PFSK-1 (cell line): ENCODE measurements at regions not wholly inside any gene's neighbourhood (a gene's known extent, or its start where the extent isn't known, plus 50 kb on each side); places are given as distances from the start of the nearest gene placed in this dataset.

Source experiments
- FOXP2 ChIP-seq: optimal IDR thresholded peaks from 2 replicates; pipeline ENCODE3; 2011; ENCODE audit warnings: borderline replicate concordance, control low read depth, inconsistent platforms; ENCODE audit not compliant: insufficient read depth; ENCODE audit errors: extremely low read length, extremely low read depth
- POLR2AphosphoS5 ChIP-seq: IDR thresholded peaks from 2 replicates; pipeline ENCODE4 v1.6.1; 2012; ENCODE audit warnings: low read depth, mild to moderate bottlenecking, control low read depth, low read length, moderate library complexity
- SIN3A ChIP-seq: IDR thresholded peaks from 2 replicates; pipeline ENCODE4 v1.6.1; 2012; ENCODE audit warnings: mild to moderate bottlenecking, low read length, moderate library complexity, borderline replicate concordance; ENCODE audit not compliant: insufficient read depth
- TAF1 ChIP-seq: IDR thresholded peaks from 2 replicates; pipeline ENCODE4 v1.6.1; 2012; ENCODE audit warnings: low read length, control low read depth, borderline replicate concordance; ENCODE audit not compliant: insufficient read depth
- TF ChIP-seq, protein P1 (sequence below), 2 experiments: IDR thresholded peaks; 2 replicates each; pipeline versions ENCODE4 v1.6.1 to v1.8.0; 2011 to 2012; ENCODE audit warnings: low read depth in 2 of 2, low read length in 2 of 2, control low read depth in 1 of 2, inconsistent platforms in 1 of 2, mild to moderate bottlenecking in 1 of 2, moderate library complexity in 1 of 2; ENCODE audit not compliant: insufficient read depth in 1 of 2

DNA sequence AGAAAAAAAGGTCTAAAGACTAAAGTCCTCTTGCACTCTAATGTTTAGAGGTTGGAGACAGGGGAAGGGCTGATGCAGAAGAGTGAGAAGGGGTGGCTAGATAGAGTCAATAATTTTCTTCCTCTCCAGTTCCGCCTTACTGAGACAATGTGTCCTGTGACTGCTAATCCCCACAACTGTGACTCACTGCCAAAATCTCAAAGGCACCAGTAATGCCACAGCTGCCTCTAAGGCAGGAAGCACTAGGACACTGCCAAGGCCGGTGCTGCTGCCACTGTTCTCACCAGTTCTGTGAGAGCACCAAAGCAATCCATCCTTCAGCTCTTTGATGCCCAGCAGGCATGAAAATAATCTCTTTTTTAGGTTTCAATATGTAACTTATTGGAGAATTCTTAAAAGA is 701.9 kb upstream of the MAP3K7 start:
- TF ChIP-seq TAF1 (no peak), SIN3A (no peak), POLR2AphosphoS5 (no peak), FOXP2 (no peak)
- TF ChIP-seq, protein P1, sequence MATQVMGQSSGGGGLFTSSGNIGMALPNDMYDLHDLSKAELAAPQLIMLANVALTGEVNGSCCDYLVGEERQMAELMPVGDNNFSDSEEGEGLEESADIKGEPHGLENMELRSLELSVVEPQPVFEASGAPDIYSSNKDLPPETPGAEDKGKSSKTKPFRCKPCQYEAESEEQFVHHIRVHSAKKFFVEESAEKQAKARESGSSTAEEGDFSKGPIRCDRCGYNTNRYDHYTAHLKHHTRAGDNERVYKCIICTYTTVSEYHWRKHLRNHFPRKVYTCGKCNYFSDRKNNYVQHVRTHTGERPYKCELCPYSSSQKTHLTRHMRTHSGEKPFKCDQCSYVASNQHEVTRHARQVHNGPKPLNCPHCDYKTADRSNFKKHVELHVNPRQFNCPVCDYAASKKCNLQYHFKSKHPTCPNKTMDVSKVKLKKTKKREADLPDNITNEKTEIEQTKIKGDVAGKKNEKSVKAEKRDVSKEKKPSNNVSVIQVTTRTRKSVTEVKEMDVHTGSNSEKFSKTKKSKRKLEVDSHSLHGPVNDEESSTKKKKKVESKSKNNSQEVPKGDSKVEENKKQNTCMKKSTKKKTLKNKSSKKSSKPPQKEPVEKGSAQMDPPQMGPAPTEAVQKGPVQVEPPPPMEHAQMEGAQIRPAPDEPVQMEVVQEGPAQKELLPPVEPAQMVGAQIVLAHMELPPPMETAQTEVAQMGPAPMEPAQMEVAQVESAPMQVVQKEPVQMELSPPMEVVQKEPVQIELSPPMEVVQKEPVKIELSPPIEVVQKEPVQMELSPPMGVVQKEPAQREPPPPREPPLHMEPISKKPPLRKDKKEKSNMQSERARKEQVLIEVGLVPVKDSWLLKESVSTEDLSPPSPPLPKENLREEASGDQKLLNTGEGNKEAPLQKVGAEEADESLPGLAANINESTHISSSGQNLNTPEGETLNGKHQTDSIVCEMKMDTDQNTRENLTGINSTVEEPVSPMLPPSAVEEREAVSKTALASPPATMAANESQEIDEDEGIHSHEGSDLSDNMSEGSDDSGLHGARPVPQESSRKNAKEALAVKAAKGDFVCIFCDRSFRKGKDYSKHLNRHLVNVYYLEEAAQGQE (IDR thresholded peaks at IDR 0.05; ENCODE audit: insufficient read depth in 1 of 2, low read depth in 2 of 2, low read length in 2 of 2): no peak

DNA sequence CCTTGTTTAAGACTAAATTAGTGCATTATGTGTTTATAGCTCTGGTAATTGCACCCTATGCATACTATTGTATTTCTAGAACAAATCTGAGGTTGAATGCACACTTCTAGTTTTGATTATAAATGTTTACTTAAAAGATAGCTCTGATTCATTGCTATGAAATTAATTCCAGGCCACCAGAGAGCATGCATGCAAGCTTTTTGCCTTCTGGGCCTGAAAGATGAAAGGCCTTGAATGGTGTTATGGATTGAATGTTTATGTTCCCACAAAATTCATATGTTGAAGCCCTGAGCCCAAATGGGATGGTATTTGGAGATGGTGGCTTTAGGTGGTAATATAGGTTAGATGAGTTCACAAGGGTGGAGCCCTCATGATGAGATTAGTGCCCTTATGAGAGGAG is 695.0 kb upstream of the MAP3K7 start:
- TF ChIP-seq FOXP2: no peak
- TF ChIP-seq TAF1: no peak
- no peak for TF ChIP-seq POLR2AphosphoS5
- TF ChIP-seq, protein P1 (IDR thresholded peaks at IDR 0.05; ENCODE audit: insufficient read depth in 1 of 2, low read depth in 2 of 2, low read length in 2 of 2): no peak
- no peak for TF ChIP-seq SIN3A

DNA sequence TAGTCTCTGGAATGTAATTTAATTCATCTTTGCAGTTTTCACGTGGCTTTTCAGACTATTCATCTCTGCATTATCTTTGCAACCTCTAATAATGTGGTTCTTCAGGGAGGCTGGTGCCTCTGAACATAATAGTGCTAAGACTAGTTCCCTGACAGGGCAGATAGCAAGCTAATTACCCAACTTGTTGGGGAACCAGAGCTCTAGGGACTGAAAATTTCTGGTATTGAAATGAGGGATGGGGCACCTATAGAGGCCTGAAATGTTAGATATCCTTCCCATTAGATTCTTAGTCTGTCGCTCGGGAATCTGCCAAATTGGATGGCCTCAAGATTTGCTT is 693.6 kb upstream of the MAP3K7 start:
- TF ChIP-seq TAF1 (no peak), POLR2AphosphoS5 (no peak), FOXP2 (no peak), SIN3A (no peak)
- TF ChIP-seq, protein P1 (IDR thresholded peaks at IDR 0.05; ENCODE audit: insufficient read depth in 1 of 2, low read depth in 2 of 2, low read length in 2 of 2): no peak

DNA sequence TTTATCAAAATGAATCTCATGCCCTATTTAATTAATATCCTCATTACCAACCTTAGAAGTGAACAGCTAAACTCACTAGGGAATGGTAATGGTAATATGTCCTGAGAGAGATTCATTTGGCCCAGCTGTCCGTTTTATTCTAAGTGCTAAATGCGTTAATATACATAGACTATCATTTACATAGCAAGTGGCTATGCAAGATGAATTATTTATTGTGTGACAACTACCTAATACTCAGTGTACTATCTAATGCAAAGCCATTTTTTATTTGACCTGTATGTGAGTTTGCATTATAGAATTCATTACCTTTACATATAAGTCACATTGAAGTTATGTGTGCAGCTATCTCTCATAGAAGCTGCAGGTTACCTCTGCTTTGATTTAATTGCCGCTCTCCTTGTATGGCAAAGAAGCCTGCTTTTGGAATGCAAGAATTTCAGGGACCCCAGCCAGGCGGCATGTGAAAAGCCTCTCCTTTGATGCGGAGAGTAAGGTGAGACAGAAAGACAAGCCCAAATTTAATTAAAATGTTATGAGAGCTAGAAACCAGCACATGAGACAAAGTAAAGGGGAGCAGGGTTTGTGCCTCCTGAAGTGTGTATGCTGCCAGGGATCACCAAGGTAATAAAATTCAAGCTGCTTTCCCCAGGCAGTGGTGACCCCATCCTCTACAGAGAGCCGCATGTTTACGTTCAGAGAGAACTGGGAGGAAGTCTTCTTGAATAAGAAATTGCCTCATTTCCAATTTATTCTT is 693.0 kb upstream of the MAP3K7 start:
- TF ChIP-seq, protein P1 (IDR thresholded peaks at IDR 0.05; ENCODE audit: insufficient read depth in 1 of 2, low read depth in 2 of 2, low read length in 2 of 2): no peak
- no peak for TF ChIP-seq POLR2AphosphoS5
- TF ChIP-seq FOXP2: no peak
- TF ChIP-seq SIN3A: no peak
- TF ChIP-seq TAF1: no peak

DNA sequence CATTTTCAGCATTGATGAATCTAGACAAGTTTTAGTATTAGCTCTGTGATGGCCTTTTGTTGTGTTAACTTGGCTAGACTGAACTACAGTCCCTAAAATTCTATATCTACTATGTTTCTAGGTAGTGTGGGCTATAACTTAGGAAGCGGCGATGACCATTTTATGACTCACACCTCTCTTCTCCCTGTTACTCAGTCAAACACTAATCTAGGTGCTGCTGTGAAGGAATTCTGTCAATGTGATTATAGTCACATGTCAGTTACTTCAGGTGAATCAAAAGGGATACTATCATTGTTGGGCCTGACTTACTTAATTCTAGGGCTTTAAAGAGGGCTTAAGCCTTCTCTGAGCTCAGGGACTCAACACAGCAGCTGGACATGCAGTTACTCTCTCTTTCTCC is 691.5 kb upstream of the MAP3K7 start:
- TF ChIP-seq FOXP2 (no peak), TAF1 (no peak), SIN3A (no peak)
